ENCODE measurements at regions not wholly inside any gene's neighbourhood (a gene's known extent, or its start where the extent isn't known, plus 50 kb on each side); places are given as distances from the start of the nearest gene placed in this dataset.
"Not testable (repeated sequence)": the region's sequence is repeated elsewhere in the genome, so short reads cannot be mapped to it uniquely, and the experiment has no call there.

GRCh38 chr3:71942432-71943187 is 157.7 kb upstream of the PROK2 start:
- DNase-seq (no peak), ATAC-seq (ENCODE audit: low read depth) (no peak)
- no peak for TF ChIP-seq CTCF (IDR thresholded peaks at IDR 0.05)
- Mint-ChIP-seq H3K4me3 (no peak overlapping the region), H3K9me3 (peaks cover 2% of the 10 kb centered on the region), H3K27ac (no peak overlapping the region), H3K27me3 (peaks cover 20% of the 10 kb centered on the region), H3K4me1 (peaks cover 10% of the 10 kb centered on the region), H3K36me3 (ENCODE audit: low read depth) (no peaks in the 10 kb centered on the region)
- ChIA-PET CTCF (no interaction called here), POLR2A (interaction anchor here (0.5 kb wide), 1 partner anchor 34 kb away, joined by 4 read pairs; no protein-coding TSS in a partner anchor)
- intact Hi-C loops (cut with micrococcal nuclease): no loop called here

GRCh38 chr3:71940486-71940885 is 155.5 kb upstream of the PROK2 start:
- peaks cover 19% of the 10 kb centered on the region for H3K27me3 Mint-ChIP-seq

GRCh38 chr3:71938081-71938480 is 153.1 kb upstream of the PROK2 start:
- POLR2A ChIA-PET: interaction anchor here (0.6 kb wide), 1 partner anchor 260 kb away, joined by 5 read pairs; no protein-coding TSS in a partner anchor
- peaks cover 34% of the 10 kb centered on the region for H3K27me3 Mint-ChIP-seq
- ATAC-seq (ENCODE audit: low read depth): peak; percentile 81

More at GRCh38 chr3:71940486-71940885, 155.5 kb upstream of the PROK2 start:
- TF ChIP-seq CTCF (IDR thresholded peaks at IDR 0.05): no peak
- ChIA-PET CTCF (no interaction called here), POLR2A (no interaction called here)
- H3K27ac Mint-ChIP-seq: no peak overlapping the region
- no peak for ATAC-seq (ENCODE audit: low read depth)
- H3K9me3 Mint-ChIP-seq: peaks cover 2% of the 10 kb centered on the region
- intact Hi-C loops (cut with micrococcal nuclease): no loop called here
- no peak overlapping the region for H3K4me3 Mint-ChIP-seq
- DNase-seq: no peak
- H3K36me3 Mint-ChIP-seq (ENCODE audit: low read depth): no peaks in the 10 kb centered on the region
- H3K4me1 Mint-ChIP-seq: peaks cover 11% of the 10 kb centered on the region

GRCh38 chr3:71936681-71937080 is 151.7 kb upstream of the PROK2 start:
- ChIA-PET POLR2A (no interaction called here), CTCF (no interaction called here)
- H3K36me3 Mint-ChIP-seq (ENCODE audit: low read depth): no peaks in the 10 kb centered on the region
- H3K27me3 Mint-ChIP-seq: peaks cover 31% of the 10 kb centered on the region
- TF ChIP-seq CTCF (IDR thresholded peaks at IDR 0.05): no peak
- intact Hi-C loops (cut with micrococcal nuclease): no loop called here
- H3K4me1 Mint-ChIP-seq: peaks cover 16% of the 10 kb centered on the region
- peaks cover 2% of the 10 kb centered on the region for H3K9me3 Mint-ChIP-seq
- H3K27ac Mint-ChIP-seq: no peak overlapping the region
- DNase-seq (no peak), ATAC-seq (ENCODE audit: low read depth) (no peak)
- H3K4me3 Mint-ChIP-seq: no peak overlapping the region

More at GRCh38 chr3:71938081-71938480, 153.1 kb upstream of the PROK2 start:
- intact Hi-C loops (cut with micrococcal nuclease); H3K4me3 Mint-ChIP-seq; H3K27ac Mint-ChIP-seq; H3K36me3 Mint-ChIP-seq (ENCODE audit: low read depth); H3K9me3 Mint-ChIP-seq; CTCF ChIA-PET; DNase-seq: not testable (repeated sequence)
- peaks cover 11% of the 10 kb centered on the region for H3K4me1 Mint-ChIP-seq

- no peak for ATAC-seq (ENCODE audit: low read depth)
- H3K36me3 Mint-ChIP-seq (ENCODE audit: low read depth): no peaks in the 10 kb centered on the region
- TF ChIP-seq CTCF (IDR thresholded peaks at IDR 0.05): no peak
- peaks cover 2% of the 10 kb centered on the region for H3K9me3 Mint-ChIP-seq
- intact Hi-C loops (cut with micrococcal nuclease): no loop called here
- no peak overlapping the region for H3K27ac Mint-ChIP-seq
- CTCF ChIA-PET: interaction anchor here (1.3 kb wide), 1 partner anchor 60 kb away, joined by 4 read pairs; no protein-coding TSS in a partner anchor
- POLR2A ChIA-PET: interaction anchor here (0.6 kb wide), 1 partner anchor 245 kb away, joined by 3 read pairs; no protein-coding TSS in a partner anchor
- H3K27me3 Mint-ChIP-seq: peaks cover 32% of the 10 kb centered on the region
- H3K4me3 Mint-ChIP-seq: no peak overlapping the region
- H3K4me1 Mint-ChIP-seq: peaks cover 20% of the 10 kb centered on the region
- DNase-seq: no peak
Measured at GRCh38 chr3:71934520-71935270, 149.7 kb upstream of the PROK2 start.
